DND-41 (cell line): ENCODE measurements at regions not wholly inside any gene's neighbourhood (a gene's known extent, or its start where the extent isn't known, plus 50 kb on each side); places are given as distances from the start of the nearest gene placed in this dataset.

Source experiments
- CTCF ChIP-seq: IDR thresholded peaks from 2 replicates; pipeline ENCODE4 v1.5.1; 2012; ENCODE audit warnings: borderline replicate concordance, low read length, moderate library complexity, mild to moderate bottlenecking; ENCODE audit not compliant: poor library complexity, severe bottlenecking; ENCODE audit errors: extremely low read depth
- EZH2 ChIP-seq: IDR thresholded peaks from 3 replicates; pipeline ENCODE4 v1.6.1; 2012; ENCODE audit warnings: borderline replicate concordance, low read depth, mild to moderate bottlenecking, moderate library complexity, low read length, inconsistent platforms; ENCODE audit not compliant: severe bottlenecking

- TF ChIP-seq CTCF: no peak
- no peak for TF ChIP-seq EZH2
These were observed 132.0 kb downstream of the NDUFA10 start for GRCh38 chr2:239893236-239893515.
